NB4 (cell line): ENCODE measurements at regions not wholly inside any gene's neighbourhood (a gene's known extent, or its start where the extent isn't known, plus 50 kb on each side); places are given as distances from the start of the nearest gene placed in this dataset.

Experiments used
- POLR2A ChIP-seq: IDR thresholded peaks from 2 replicates; pipeline ENCODE4 v1.6.1; 2011; ENCODE audit warnings: mild to moderate bottlenecking; ENCODE audit not compliant: insufficient read length; ENCODE audit errors: extremely low read depth
- TF ChIP-seq, protein P1 (sequence below): IDR thresholded peaks from one replicate; pipeline ENCODE4 v1.5.1; 2012; ENCODE audit warnings: low read depth, low read length

DNA sequence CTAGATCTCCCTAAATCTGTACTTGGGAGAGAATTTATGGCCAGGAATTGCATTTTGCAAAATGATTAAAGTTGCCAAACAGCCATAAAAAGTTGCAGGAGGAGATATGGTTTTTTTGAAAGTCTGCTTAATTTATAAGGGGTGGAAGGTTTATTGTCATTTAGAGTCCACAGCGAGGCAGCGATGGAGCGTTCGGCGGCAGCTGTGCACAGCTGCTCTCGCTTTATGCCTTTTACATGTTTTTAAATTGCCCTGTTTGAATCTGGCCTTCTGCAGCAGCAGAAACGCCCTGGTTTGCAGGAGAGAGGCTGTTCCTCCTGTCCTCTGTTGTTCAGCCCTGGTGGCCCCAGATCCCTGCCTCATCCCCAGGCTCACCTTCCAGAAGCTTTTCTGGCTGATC is 144.9 kb upstream of the POU3F1 start:
- TF ChIP-seq POLR2A = no peak
- TF ChIP-seq, protein P1, sequence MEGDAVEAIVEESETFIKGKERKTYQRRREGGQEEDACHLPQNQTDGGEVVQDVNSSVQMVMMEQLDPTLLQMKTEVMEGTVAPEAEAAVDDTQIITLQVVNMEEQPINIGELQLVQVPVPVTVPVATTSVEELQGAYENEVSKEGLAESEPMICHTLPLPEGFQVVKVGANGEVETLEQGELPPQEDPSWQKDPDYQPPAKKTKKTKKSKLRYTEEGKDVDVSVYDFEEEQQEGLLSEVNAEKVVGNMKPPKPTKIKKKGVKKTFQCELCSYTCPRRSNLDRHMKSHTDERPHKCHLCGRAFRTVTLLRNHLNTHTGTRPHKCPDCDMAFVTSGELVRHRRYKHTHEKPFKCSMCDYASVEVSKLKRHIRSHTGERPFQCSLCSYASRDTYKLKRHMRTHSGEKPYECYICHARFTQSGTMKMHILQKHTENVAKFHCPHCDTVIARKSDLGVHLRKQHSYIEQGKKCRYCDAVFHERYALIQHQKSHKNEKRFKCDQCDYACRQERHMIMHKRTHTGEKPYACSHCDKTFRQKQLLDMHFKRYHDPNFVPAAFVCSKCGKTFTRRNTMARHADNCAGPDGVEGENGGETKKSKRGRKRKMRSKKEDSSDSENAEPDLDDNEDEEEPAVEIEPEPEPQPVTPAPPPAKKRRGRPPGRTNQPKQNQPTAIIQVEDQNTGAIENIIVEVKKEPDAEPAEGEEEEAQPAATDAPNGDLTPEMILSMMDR = no peak
